Spleen (tissue), 11 donors: ENCODE measurements at regions not wholly inside any gene's neighbourhood (a gene's known extent, or its start where the extent isn't known, plus 50 kb on each side); places are given as distances from the start of the nearest gene placed in this dataset.

Experiments used
- DNase-seq: peaks from one replicate; pipeline ENCODE4 v3.0.0-alpha.2; 2020
- H3K27ac ChIP-seq, 8 donors: fragments of 200-600 bp; sonication (generic) in 7 of 8; 1 replicate in 4 of 8; 2 replicates in 4 of 8; pipeline versions ENCODE4 v1.5.0 to v1.8.0; 2016 to 2021; ENCODE audit warnings: inconsistent platforms in 4 of 8, mild to moderate bottlenecking in 4 of 8, moderate library complexity in 1 of 8
- H3K27me3 ChIP-seq, 7 donors: fragments of 200-600 bp; sonication (generic) in 6 of 7; replicated peaks in 1 of 7; 1 replicate in 4 of 7; 2 replicates in 3 of 7; pipeline versions ENCODE4 v1.5.0 to v1.8.0; 2016 to 2021; ENCODE audit warnings: inconsistent platforms in 3 of 7, mild to moderate bottlenecking in 1 of 7
- H3K36me3 ChIP-seq, 6 donors: fragments of 200-600 bp; sonication (generic) in 5 of 6; 1 replicate in 4 of 6; 2 replicates in 2 of 6; pipeline versions ENCODE4 v1.5.0 to v1.8.0; 2016 to 2021; ENCODE audit warnings: inconsistent platforms in 2 of 6
- H3K4me1 ChIP-seq, 6 donors: fragments of 200-600 bp; sonication (generic) in 5 of 6; 1 replicate in 3 of 6; 2 replicates in 3 of 6; pipeline versions ENCODE4 v1.5.0 to v1.8.0; 2016 to 2021; ENCODE audit warnings: inconsistent platforms in 3 of 6
- H3K4me3 ChIP-seq, 8 donors: fragments of 200-600 bp; sonication (generic) in 7 of 8; 1 replicate in 4 of 8; 2 replicates in 4 of 8; pipeline versions ENCODE4 v1.5.0 to v1.8.0; 2016 to 2021; ENCODE audit warnings: inconsistent platforms in 4 of 8, mild to moderate bottlenecking in 4 of 8, moderate library complexity in 2 of 8
- H3K9me3 ChIP-seq, 8 donors: fragments of 200-600 bp; sonication (generic) in 7 of 8; 1 replicate in 4 of 8; 2 replicates in 4 of 8; pipeline versions ENCODE4 v1.5.0 to v1.8.0; 2016 to 2021; ENCODE audit warnings: inconsistent platforms in 4 of 8
- CTCF ChIP-seq, 11 experiments: fragments of 200-600 bp in 7 of 11; fragments of 450-650 bp in 4 of 11; sonication (generic) in 4 of 11; IDR thresholded peaks in 8 of 11; conservative IDR thresholded peaks in 3 of 11; 1 replicate in 7 of 11; 2 replicates in 4 of 11; pipeline versions ENCODE4 v1.4.0 to v1.8.0; 2016 to 2021; ENCODE audit warnings: antibody characterized with exemption in 11 of 11, inconsistent platforms in 4 of 11, mild to moderate bottlenecking in 1 of 11
- POLR2A ChIP-seq, 3 donors: fragments of 450-650 bp; IDR thresholded peaks; one replicate each; pipeline ENCODE4 v1.5.1; 2017; ENCODE audit warnings: antibody characterized with exemption in 3 of 3, mild to moderate bottlenecking in 1 of 3
- POLR2AphosphoS5 ChIP-seq, 3 donors: sonication (generic); formaldehyde crosslinking; IDR thresholded peaks; one replicate each; pipeline ENCODE4 v1.5.1; 2017; ENCODE audit warnings: antibody characterized with exemption in 3 of 3
- WGBS, 5 donors: extraction: QIAGEN DNeasy Blood & Tissue Kit in 3 of 5; methylation state at CpG; one replicate each; pipeline versions ENCODE4 v1.1.5 to v1.1.7; 2013 to 2018; 5-methylcytosine and 5-hydroxymethylcytosine counted together
- intact Hi-C: fragments of 100-400 bp; cut with DNase I; formaldehyde crosslinking; loops from one replicate; pipeline ENCODE4 v1.15.0; 2023; ENCODE audit warnings: low total_unique reads
- donor health status: healthy with polysubstance abuse.
- donor health status: DM: no; HTN: no; CAD: no; lungs with moderate emphysema.
- donor health status: DM: no; HTN: no; CAD: no.
- donor health status: Bipolar disorder and iron deficiency.
- donor health status: healthy.
- donor health status: DM: no; HTN: no; CAD: no.
- donor health status: DM: yes; HTN: yes; CAD: no.

GRCh38 chr9:79883073-79883645 is 311.4 kb downstream of the TLE4 start:
- H3K27ac ChIP-seq, result no peak overlapping the region

GRCh38 chr9:79880626-79881025 is 308.9 kb downstream of the TLE4 start:
- no peaks in the 10 kb centered on the region for H3K9me3 ChIP-seq
- no peaks in the 10 kb centered on the region for H3K36me3 ChIP-seq
- H3K27me3 ChIP-seq, result no peaks in the 10 kb centered on the region
- H3K4me1 ChIP-seq, result peaks cover 18 to 79% (median 55%) of the 10 kb centered on the region in 6 donors
- no peak overlapping the region for H3K27ac ChIP-seq
- intact Hi-C loops, result no loop called here
- TF ChIP-seq POLR2A (IDR thresholded peaks at IDR 0.05), result no peak
- TF ChIP-seq CTCF (IDR thresholded peaks at IDR 0.05 in 8 of 11, conservative IDR thresholded peaks at IDR 0.05 in 3 of 11), result no peak
- TF ChIP-seq POLR2AphosphoS5 (IDR thresholded peaks at IDR 0.05), result no peak
- no peak for DNase-seq
- H3K4me3 ChIP-seq, result peak overlapping the region in 1 of 8 donors; percentile 30

More at GRCh38 chr9:79883073-79883645, 311.4 kb downstream of the TLE4 start:
- WGBS, 5 donors, result 30 to 61% (median 52%) methylated on average over 3 of the region's 3 CpGs
- Histone ChIP-seq H3K4me1 (peaks cover 18 to 79% (median 49%) of the 10 kb centered on the region in 6 donors), H3K9me3 (no peaks in the 10 kb centered on the region), H3K4me3 (no peak overlapping the region), H3K36me3 (no peaks in the 10 kb centered on the region), H3K27me3 (no peaks in the 10 kb centered on the region)
- TF ChIP-seq POLR2A (IDR thresholded peaks at IDR 0.05) (no peak), POLR2AphosphoS5 (IDR thresholded peaks at IDR 0.05) (peak in 2 of 3 donors; percentile 29 to 77)
- peak; percentile 91 for DNase-seq
- intact Hi-C loops, result no loop called here

- H3K4me3 ChIP-seq, result no peak overlapping the region
- peak overlapping the region in 4 of 8 donors; percentile 28 to 48 (median 42) for H3K27ac ChIP-seq
- intact Hi-C loops, result no loop called here
- no peaks in the 10 kb centered on the region for H3K9me3 ChIP-seq
- H3K4me1 ChIP-seq, result peaks cover 10 to 53% (median 34%) of the 10 kb centered on the region in 6 donors
- no peak for DNase-seq
- TF ChIP-seq POLR2A (IDR thresholded peaks at IDR 0.05), result no peak
- no peak for TF ChIP-seq POLR2AphosphoS5 (IDR thresholded peaks at IDR 0.05)
- TF ChIP-seq CTCF (IDR thresholded peaks at IDR 0.05 in 8 of 11, conservative IDR thresholded peaks at IDR 0.05 in 3 of 11), result no peak
- no peaks in the 10 kb centered on the region for H3K27me3 ChIP-seq
- 27 to 50% (median 41%) methylated on average over 3 of the region's 3 CpGs for WGBS, 5 donors
- H3K36me3 ChIP-seq, result no peaks in the 10 kb centered on the region
Observed at GRCh38 chr9:79877943-79878602, 306.3 kb downstream of the TLE4 start.

- H3K4me3 ChIP-seq, result no peak overlapping the region
- 41 to 52% (median 47%) methylated on average over 2 of the region's 2 CpGs for WGBS, 5 donors
- no peaks in the 10 kb centered on the region for H3K36me3 ChIP-seq
- TF ChIP-seq POLR2AphosphoS5 (IDR thresholded peaks at IDR 0.05) (no peak), POLR2A (IDR thresholded peaks at IDR 0.05) (no peak), CTCF (IDR thresholded peaks at IDR 0.05 in 8 of 11, conservative IDR thresholded peaks at IDR 0.05 in 3 of 11) (no peak)
- intact Hi-C loops, result no loop called here
- DNase-seq, result no peak
- H3K9me3 ChIP-seq, result no peaks in the 10 kb centered on the region
- H3K27me3 ChIP-seq, result no peaks in the 10 kb centered on the region
- peak overlapping the region in 5 of 8 donors; percentile 16 to 76 (median 40) for H3K27ac ChIP-seq
- H3K4me1 ChIP-seq, result peaks cover 0 to 23% (median 6%) of the 10 kb centered on the region in 6 donors
Observed at GRCh38 chr9:79868567-79869189, 296.9 kb downstream of the TLE4 start.
